Esophagus squamous epithelium (tissue), 4 donors: ENCODE measurements at regions not wholly inside any gene's neighbourhood (a gene's known extent, or its start where the extent isn't known, plus 50 kb on each side); places are given as distances from the start of the nearest gene placed in this dataset.

Experiments
- POLR2A ChIP-seq, 4 donors: fragments of 450-650 bp; IDR thresholded peaks; one replicate each; pipeline ENCODE4 v1.6.1; 2017; ENCODE audit warnings: antibody characterized with exemption in 4 of 4, mild to moderate bottlenecking in 4 of 4, moderate library complexity in 3 of 4
- TF ChIP-seq, protein P1 (sequence below), 6 experiments: fragments of 450-650 bp in 4 of 6; fragments of 200-600 bp in 2 of 6; sonication (generic) in 2 of 6; IDR thresholded peaks; one replicate each; pipeline ENCODE4 v1.5.1; 2016 to 2019; ENCODE audit warnings: antibody characterized with exemption in 6 of 6, mild to moderate bottlenecking in 4 of 6, moderate library complexity in 4 of 6

DNA sequence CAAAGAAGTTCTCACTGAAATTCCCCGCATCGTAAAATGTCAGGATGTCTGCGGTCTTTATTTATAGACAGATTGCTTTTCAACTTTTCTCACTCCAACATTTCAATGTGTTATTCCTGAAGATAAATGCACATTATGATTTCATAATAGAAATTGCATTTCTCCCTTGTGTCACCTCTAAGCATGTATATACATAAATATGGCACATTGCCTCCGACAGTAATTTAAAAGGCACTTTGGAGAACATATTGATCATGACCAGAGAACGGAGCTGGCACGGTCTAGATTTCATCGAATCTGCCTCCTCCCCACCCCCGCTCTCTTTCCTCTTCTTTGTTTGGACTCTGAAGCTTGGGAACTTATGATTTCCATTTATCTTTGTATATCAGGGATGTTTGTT, 54.9 kb upstream of the IGSF21 start:
- TF ChIP-seq, protein P1, sequence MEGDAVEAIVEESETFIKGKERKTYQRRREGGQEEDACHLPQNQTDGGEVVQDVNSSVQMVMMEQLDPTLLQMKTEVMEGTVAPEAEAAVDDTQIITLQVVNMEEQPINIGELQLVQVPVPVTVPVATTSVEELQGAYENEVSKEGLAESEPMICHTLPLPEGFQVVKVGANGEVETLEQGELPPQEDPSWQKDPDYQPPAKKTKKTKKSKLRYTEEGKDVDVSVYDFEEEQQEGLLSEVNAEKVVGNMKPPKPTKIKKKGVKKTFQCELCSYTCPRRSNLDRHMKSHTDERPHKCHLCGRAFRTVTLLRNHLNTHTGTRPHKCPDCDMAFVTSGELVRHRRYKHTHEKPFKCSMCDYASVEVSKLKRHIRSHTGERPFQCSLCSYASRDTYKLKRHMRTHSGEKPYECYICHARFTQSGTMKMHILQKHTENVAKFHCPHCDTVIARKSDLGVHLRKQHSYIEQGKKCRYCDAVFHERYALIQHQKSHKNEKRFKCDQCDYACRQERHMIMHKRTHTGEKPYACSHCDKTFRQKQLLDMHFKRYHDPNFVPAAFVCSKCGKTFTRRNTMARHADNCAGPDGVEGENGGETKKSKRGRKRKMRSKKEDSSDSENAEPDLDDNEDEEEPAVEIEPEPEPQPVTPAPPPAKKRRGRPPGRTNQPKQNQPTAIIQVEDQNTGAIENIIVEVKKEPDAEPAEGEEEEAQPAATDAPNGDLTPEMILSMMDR (IDR thresholded peaks at IDR 0.05), result no peak
- no peak for TF ChIP-seq POLR2A (IDR thresholded peaks at IDR 0.05)
